ENCODE measurements at regions not wholly inside any gene's neighbourhood (a gene's known extent, or its start where the extent isn't known, plus 50 kb on each side); places are given as distances from the start of the nearest gene placed in this dataset.

GRCh38 chr16:76214856-76215255 lies 62.3 kb upstream of the CNTNAP4 start:
- FAIRE-seq (no peak), DNase-seq (no peak), ATAC-seq (no peak)
- Histone ChIP-seq H3K27me3 (no peaks in the 10 kb centered on the region), H3K4me1 (no peaks in the 10 kb centered on the region), H3K27ac (no peak overlapping the region), H3K9me3 (no peaks in the 10 kb centered on the region), H3K4me3 (no peak overlapping the region), H3K36me3 (no peaks in the 10 kb centered on the region)
- TF ChIP-seq CTCF (IDR thresholded peaks at IDR 0.05): no peak
- intact Hi-C loops (cut with DNase I): no loop called here
- WGBS, 2 donors: 68 to 76% methylated on average over 1 of the region's 1 CpG

DNA sequence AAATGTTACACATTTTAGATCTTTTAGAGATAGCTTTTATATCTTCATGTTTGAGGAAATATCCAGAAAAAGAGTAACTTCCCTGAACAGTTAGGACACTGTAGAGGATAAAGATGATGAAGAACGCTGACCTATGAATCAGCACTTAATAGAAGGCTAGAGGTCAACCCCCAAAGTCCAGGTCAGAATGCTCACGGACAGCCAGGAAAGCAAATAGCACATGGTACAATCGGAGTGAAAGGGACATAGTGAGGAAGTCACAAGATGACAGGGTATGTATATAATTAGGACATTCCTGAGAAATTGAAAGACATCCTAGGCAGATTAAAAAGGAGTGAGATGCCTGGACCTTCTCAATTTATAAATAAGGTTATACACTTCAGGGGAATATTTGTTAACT lies 55.1 kb upstream of the CNTNAP4 start:
- FAIRE-seq (no peak), ATAC-seq (no peak), DNase-seq (no peak)
- H3K36me3 ChIP-seq: no peaks in the 10 kb centered on the region
- no peaks in the 10 kb centered on the region for H3K9me3 ChIP-seq
- H3K27me3 ChIP-seq: no peaks in the 10 kb centered on the region
- 15 to 18% methylated on average over 3 of the region's 3 CpGs for WGBS, 2 donors
- no peak overlapping the region for H3K4me3 ChIP-seq
- peaks cover 0 to 11% (median 4%) of the 10 kb centered on the region in 3 donors for H3K4me1 ChIP-seq
- TF ChIP-seq CTCF (IDR thresholded peaks at IDR 0.05): no peak
- no peak overlapping the region for H3K27ac ChIP-seq
- intact Hi-C loops (cut with DNase I): no loop called here

DNA sequence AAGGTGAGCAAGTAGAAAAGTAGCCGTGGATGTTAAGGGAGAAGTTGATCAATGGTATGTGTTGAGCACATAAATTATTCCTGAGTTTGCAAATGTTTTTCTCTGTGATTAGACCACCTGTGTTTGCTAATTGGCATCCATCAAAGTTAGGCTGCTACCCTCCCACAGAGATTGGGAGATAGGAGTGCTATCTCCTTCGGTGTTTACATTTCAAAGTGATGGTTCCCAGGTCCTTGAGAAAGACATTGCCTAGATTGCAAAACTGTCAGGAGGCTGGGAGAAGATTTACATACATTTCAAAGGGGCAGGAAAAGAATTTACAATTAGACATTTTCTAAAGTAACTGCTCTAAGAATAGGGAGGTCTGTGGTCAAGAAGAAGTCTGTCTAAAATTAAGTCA lies 54.3 kb upstream of the CNTNAP4 start:
- no peak for ATAC-seq
- no peaks in the 10 kb centered on the region for H3K36me3 ChIP-seq
- WGBS, 2 donors: 12 to 13% methylated on average over 2 of the region's 2 CpGs
- H3K27me3 ChIP-seq: no peaks in the 10 kb centered on the region
- TF ChIP-seq CTCF (IDR thresholded peaks at IDR 0.05): no peak
- peaks cover 0 to 11% (median 4%) of the 10 kb centered on the region in 3 donors for H3K4me1 ChIP-seq
- no peak for DNase-seq
- no peaks in the 10 kb centered on the region for H3K9me3 ChIP-seq
- intact Hi-C loops (cut with DNase I): no loop called here
- no peak overlapping the region for H3K4me3 ChIP-seq
- no peak for FAIRE-seq
- no peak overlapping the region for H3K27ac ChIP-seq

GRCh38 chr16:76226011-76226410 lies 51.2 kb upstream of the CNTNAP4 start:
- ATAC-seq: no peak
- intact Hi-C loops (cut with DNase I): no loop called here
- TF ChIP-seq CTCF (IDR thresholded peaks at IDR 0.05): no peak
- Histone ChIP-seq H3K27ac (no peak overlapping the region), H3K4me1 (peaks cover 0 to 8% (median 4%) of the 10 kb centered on the region in 3 donors), H3K27me3 (no peaks in the 10 kb centered on the region), H3K36me3 (no peaks in the 10 kb centered on the region), H3K4me3 (no peak overlapping the region), H3K9me3 (no peaks in the 10 kb centered on the region)
- DNase-seq: no peak
- 87 to 90% methylated on average over 14 of the region's 14 CpGs for WGBS, 2 donors
- no peak for FAIRE-seq

GRCh38 chr16:76226481-76226880 lies 50.7 kb upstream of the CNTNAP4 start:
- WGBS, 2 donors: 91 to 97% methylated on average over 3 of the region's 3 CpGs
- no peaks in the 10 kb centered on the region for H3K27me3 ChIP-seq
- no peak overlapping the region for H3K4me3 ChIP-seq
- no peak for FAIRE-seq
- H3K9me3 ChIP-seq: no peaks in the 10 kb centered on the region
- intact Hi-C loops (cut with DNase I): no loop called here
- no peak for DNase-seq
- no peak for TF ChIP-seq CTCF (IDR thresholded peaks at IDR 0.05)
- H3K36me3 ChIP-seq: no peaks in the 10 kb centered on the region
- H3K4me1 ChIP-seq: peaks cover 0 to 4% (median 4%) of the 10 kb centered on the region in 3 donors
- no peak for ATAC-seq
- H3K27ac ChIP-seq: no peak overlapping the region

Data from pancreas (tissue), 10 donors.